ENCODE measurements at regions not wholly inside any gene's neighbourhood (a gene's known extent, or its start where the extent isn't known, plus 50 kb on each side); places are given as distances from the start of the nearest gene placed in this dataset.

- no peak for TF ChIP-seq CTCF (IDR thresholded peaks at IDR 0.05)
- TF ChIP-seq POLR2AphosphoS5 (IDR thresholded peaks at IDR 0.05), result no peak
These were observed 543.4 kb downstream of the RPL10L start for GRCh38 chr14:46108228-46108627.
